Activated CD4-positive, CD25-positive, alpha-beta regulatory T cell treated with anti-CD3 and anti-CD28 coated beads, Interleukin-2, amount 50 U/mL, for 16 hours (primary cell): ENCODE measurements at regions not wholly inside any gene's neighbourhood (a gene's known extent, or its start where the extent isn't known, plus 50 kb on each side); places are given as distances from the start of the nearest gene placed in this dataset.
"Not testable (repeated sequence)": the region's sequence is repeated elsewhere in the genome, so short reads cannot be mapped to it uniquely, and the experiment has no call there.

Experiments used
- DNase-seq: peaks from one replicate; pipeline ENCODE4 v3.0.0-alpha.2; 2020; ENCODE audit warnings: low read depth, low spot score

- no peak for DNase-seq
Measured at GRCh38 chr3:20739814-20740213, 553.8 kb upstream of the SGO1 start.

GRCh38 chr3:20736287-20736852 lies 550.4 kb upstream of the SGO1 start:
- no peak for DNase-seq

GRCh38 chr3:20729185-20729584 lies 543.2 kb upstream of the SGO1 start:
- DNase-seq, result no peak

- no peak for DNase-seq
Measured at GRCh38 chr3:20726786-20727185, 540.8 kb upstream of the SGO1 start.

- DNase-seq, result no peak
Measured at GRCh38 chr3:20724241-20724640, 538.2 kb upstream of the SGO1 start.

GRCh38 chr3:20716425-20716824 lies 530.4 kb upstream of the SGO1 start:
- not testable (repeated sequence) for DNase-seq

GRCh38 chr3:20701641-20702040 lies 515.6 kb upstream of the SGO1 start:
- no peak for DNase-seq

GRCh38 chr3:20700714-20701113 lies 514.7 kb upstream of the SGO1 start:
- DNase-seq, result no peak

GRCh38 chr3:20698896-20699295 lies 512.9 kb upstream of the SGO1 start:
- DNase-seq, result no peak

GRCh38 chr3:20696388-20697150 lies 510.6 kb upstream of the SGO1 start:
- DNase-seq, result no peak

- DNase-seq, result no peak
Measured at GRCh38 chr3:20692675-20693074, 506.7 kb upstream of the SGO1 start.

- DNase-seq, result no peak
Measured at GRCh38 chr3:20683910-20684309, 497.9 kb upstream of the SGO1 start.

- DNase-seq, result no peak
Measured at GRCh38 chr3:20682573-20682972, 496.6 kb upstream of the SGO1 start.

- no peak for DNase-seq
Measured at GRCh38 chr3:20680990-20681628, 495.1 kb upstream of the SGO1 start.

GRCh38 chr3:20673866-20674265 lies 487.9 kb upstream of the SGO1 start:
- no peak for DNase-seq

- DNase-seq, result no peak
Measured at GRCh38 chr3:20669675-20670074, 483.7 kb upstream of the SGO1 start.

GRCh38 chr3:20669184-20669583 lies 483.2 kb upstream of the SGO1 start:
- DNase-seq, result no peak

GRCh38 chr3:20668411-20668810 lies 482.4 kb upstream of the SGO1 start:
- no peak for DNase-seq

GRCh38 chr3:20666091-20666490 lies 480.1 kb upstream of the SGO1 start:
- no peak for DNase-seq

GRCh38 chr3:20658491-20658890 lies 472.5 kb upstream of the SGO1 start:
- no peak for DNase-seq

- no peak for DNase-seq
Measured at GRCh38 chr3:20657560-20657959, 471.6 kb upstream of the SGO1 start.

GRCh38 chr3:20652231-20652986 lies 466.4 kb upstream of the SGO1 start:
- DNase-seq, result no peak
